ENCODE measurements at regions not wholly inside any gene's neighbourhood (a gene's known extent, or its start where the extent isn't known, plus 50 kb on each side); places are given as distances from the start of the nearest gene placed in this dataset.

DNA sequence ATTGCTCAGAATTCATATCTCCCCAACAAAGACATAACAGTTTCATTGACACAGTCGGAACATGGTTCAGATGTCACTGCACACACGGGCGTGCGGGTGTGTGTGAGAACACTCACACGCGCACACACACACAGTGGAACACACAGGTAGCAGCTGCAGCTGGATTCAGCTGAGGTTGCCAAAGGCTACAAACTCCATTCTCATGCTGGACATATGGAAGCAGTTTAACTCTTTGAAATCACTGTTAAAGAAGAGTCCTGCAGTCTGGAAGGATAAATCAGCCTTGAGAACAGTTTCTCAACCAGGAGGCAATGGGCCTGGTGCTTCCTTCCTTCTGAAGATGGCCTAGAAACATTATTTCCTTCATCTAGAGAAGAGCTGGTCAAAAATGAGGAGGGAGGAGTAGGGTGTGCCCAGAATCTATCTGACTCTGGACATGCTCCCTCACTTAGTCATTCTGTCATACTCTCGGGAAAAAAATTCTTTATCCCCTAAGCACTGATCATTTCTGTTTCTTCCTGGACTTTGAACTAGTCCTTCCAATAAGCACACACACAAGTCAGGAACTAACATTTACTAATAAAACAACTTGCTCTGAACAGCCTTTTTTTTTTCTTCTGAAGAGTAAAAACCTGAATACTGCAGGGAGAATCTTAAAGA, 160.6 kb downstream of the ZDHHC21 start:
- intact Hi-C loops (cut with micrococcal nuclease): no loop called here
- H3K27ac ChIP-seq (ENCODE audit: low read length): no peak overlapping the region
- ChIA-PET CTCF (interaction anchor here (0.6 kb wide), 1 partner anchor 91 kb away, joined by 4 read pairs; no protein-coding TSS in a partner anchor), POLR2A (ENCODE audit: unreplicated experiment) (interaction anchor here (0.6 kb wide), 2 partner anchors 16 to 29 kb away, joined by 3 to 4 read pairs; no protein-coding TSS in a partner anchor)
- H3K4me2 ChIP-seq (ENCODE audit: low read length): no peak overlapping the region
- no peaks in the 10 kb centered on the region for H3K9me3 ChIP-seq (ENCODE audit: low read length)
- H3K27me3 ChIP-seq (ENCODE audit: low read length): no peaks in the 10 kb centered on the region
- no peak overlapping the region for H3K9ac ChIP-seq (ENCODE audit: low read length)
- TF ChIP-seq, protein P1, sequence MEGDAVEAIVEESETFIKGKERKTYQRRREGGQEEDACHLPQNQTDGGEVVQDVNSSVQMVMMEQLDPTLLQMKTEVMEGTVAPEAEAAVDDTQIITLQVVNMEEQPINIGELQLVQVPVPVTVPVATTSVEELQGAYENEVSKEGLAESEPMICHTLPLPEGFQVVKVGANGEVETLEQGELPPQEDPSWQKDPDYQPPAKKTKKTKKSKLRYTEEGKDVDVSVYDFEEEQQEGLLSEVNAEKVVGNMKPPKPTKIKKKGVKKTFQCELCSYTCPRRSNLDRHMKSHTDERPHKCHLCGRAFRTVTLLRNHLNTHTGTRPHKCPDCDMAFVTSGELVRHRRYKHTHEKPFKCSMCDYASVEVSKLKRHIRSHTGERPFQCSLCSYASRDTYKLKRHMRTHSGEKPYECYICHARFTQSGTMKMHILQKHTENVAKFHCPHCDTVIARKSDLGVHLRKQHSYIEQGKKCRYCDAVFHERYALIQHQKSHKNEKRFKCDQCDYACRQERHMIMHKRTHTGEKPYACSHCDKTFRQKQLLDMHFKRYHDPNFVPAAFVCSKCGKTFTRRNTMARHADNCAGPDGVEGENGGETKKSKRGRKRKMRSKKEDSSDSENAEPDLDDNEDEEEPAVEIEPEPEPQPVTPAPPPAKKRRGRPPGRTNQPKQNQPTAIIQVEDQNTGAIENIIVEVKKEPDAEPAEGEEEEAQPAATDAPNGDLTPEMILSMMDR (conservative IDR thresholded peaks at IDR 0.05; ENCODE audit: low read depth, low read length): no peak
- no peak for TF ChIP-seq EZH2phosphoT487 (IDR thresholded peaks at IDR 0.05; ENCODE audit: borderline replicate concordance, low read length)
- TF ChIP-seq EZH2 (IDR thresholded peaks at IDR 0.05; ENCODE audit: low read length, unreplicated experiment): no peak
- no peak overlapping the region for H3K4me3 ChIP-seq (ENCODE audit: low read length)
- no peaks in the 10 kb centered on the region for H3F3A ChIP-seq (ENCODE audit: low read length, unreplicated experiment)
- no peak overlapping the region for H2AFZ ChIP-seq (ENCODE audit: low read length)
- H3K4me1 ChIP-seq (ENCODE audit: insufficient read depth, low read length): peaks cover 10% of the 10 kb centered on the region; the same call in 1 of the 2 replicates
- ATAC-seq: peak; percentile 83
- no peaks in the 10 kb centered on the region for H3K36me3 ChIP-seq (ENCODE audit: low read depth, low read length)
- peak; percentile 44 for DNase-seq
- no peaks in the 10 kb centered on the region for H3K79me2 ChIP-seq (ENCODE audit: low read length)
- H4K20me1 ChIP-seq (ENCODE audit: low read length): no peaks in the 10 kb centered on the region
- H3K9me2 ChIP-seq (replicated peaks; ENCODE audit: low read length): no peaks in the 10 kb centered on the region
- BruUV-seq (replicated peaks): no TSS peak

GRCh38 chr9:14531341-14532269, 161.6 kb downstream of the ZDHHC21 start:
- Histone ChIP-seq H3K27me3 (ENCODE audit: low read length) (no peaks in the 10 kb centered on the region), H4K20me1 (ENCODE audit: low read length) (no peaks in the 10 kb centered on the region), H2AFZ (ENCODE audit: low read length) (no peak overlapping the region), H3K4me1 (ENCODE audit: insufficient read depth, low read length) (peaks cover 10% of the 10 kb centered on the region; the same call in 1 of the 2 replicates), H3K27ac (ENCODE audit: low read length) (no peak overlapping the region), H3K9ac (ENCODE audit: low read length) (no peak overlapping the region), H3K79me2 (ENCODE audit: low read length) (no peaks in the 10 kb centered on the region), H3F3A (ENCODE audit: low read length, unreplicated experiment) (no peaks in the 10 kb centered on the region), H3K9me2 (replicated peaks; ENCODE audit: low read length) (no peaks in the 10 kb centered on the region), H3K4me2 (ENCODE audit: low read length) (no peak overlapping the region), H3K9me3 (ENCODE audit: low read length) (no peaks in the 10 kb centered on the region), H3K4me3 (ENCODE audit: low read length) (no peak overlapping the region), H3K36me3 (ENCODE audit: low read depth, low read length) (no peaks in the 10 kb centered on the region)
- DNase-seq (no peak), ATAC-seq (no peak)
- intact Hi-C loops (cut with micrococcal nuclease): no loop called here
- ChIA-PET POLR2A (ENCODE audit: unreplicated experiment) (no interaction called here), CTCF (interaction anchor here (0.6 kb wide), 2 partner anchors 90 to 163 kb away, joined by 3 to 4 read pairs; no protein-coding TSS in a partner anchor)
- no TSS peak for BruUV-seq (replicated peaks)
- no peak for TF ChIP-seq EZH2phosphoT487 (IDR thresholded peaks at IDR 0.05; ENCODE audit: borderline replicate concordance, low read length)
- no peak for TF ChIP-seq EZH2 (IDR thresholded peaks at IDR 0.05; ENCODE audit: low read length, unreplicated experiment)
- TF ChIP-seq, protein P1 (conservative IDR thresholded peaks at IDR 0.05; ENCODE audit: low read depth, low read length): no peak

Measured in PC-3 (cell line).